Skeletal muscle tissue (tissue), 3 donors: ENCODE measurements at regions not wholly inside any gene's neighbourhood (a gene's known extent, or its start where the extent isn't known, plus 50 kb on each side); places are given as distances from the start of the nearest gene placed in this dataset.
A peak's percentile ranks its signal among the peaks of the same experiment; 100 is the strongest.
"Not testable (repeated sequence)": the region's sequence is repeated elsewhere in the genome, so short reads cannot be mapped to it uniquely, and the experiment has no call there.

Experiments
- H3K27ac ChIP-seq: one replicate; pipeline ENCODE4 v1.7.0; 2013; ENCODE audit warnings: mild to moderate bottlenecking, low read depth, low read length, inconsistent platforms
- H3K27me3 ChIP-seq, 3 donors: one replicate each; pipeline ENCODE4 v1.7.0; 2013; ENCODE audit warnings: low read length in 3 of 3; ENCODE audit not compliant: control insufficient read depth in 3 of 3, insufficient read depth in 3 of 3
- H3K36me3 ChIP-seq, 3 donors: one replicate each; pipeline ENCODE4 v1.7.0; 2013; ENCODE audit warnings: low read length in 3 of 3; ENCODE audit not compliant: control insufficient read depth in 3 of 3, insufficient read depth in 3 of 3
- H3K4me1 ChIP-seq, 3 donors: one replicate each; pipeline ENCODE4 v1.7.0; 2013; ENCODE audit warnings: low read length in 3 of 3, mild to moderate bottlenecking in 3 of 3; ENCODE audit not compliant: control insufficient read depth in 3 of 3, insufficient read depth in 3 of 3
- H3K4me3 ChIP-seq, 3 donors: one replicate each; pipeline ENCODE4 v1.7.0; 2013; ENCODE audit warnings: low read length in 3 of 3
- H3K9ac ChIP-seq, 3 donors: one replicate each; pipeline ENCODE4 v1.7.0; 2013; ENCODE audit warnings: low read length in 3 of 3, mild to moderate bottlenecking in 3 of 3, moderate library complexity in 2 of 3, low read depth in 1 of 3
- H3K9me3 ChIP-seq, 3 donors: one replicate each; pipeline ENCODE4 v1.7.0; 2013; ENCODE audit warnings: low read length in 3 of 3; ENCODE audit not compliant: control insufficient read depth in 3 of 3
- donor health status: Osteomylitis.

DNA sequence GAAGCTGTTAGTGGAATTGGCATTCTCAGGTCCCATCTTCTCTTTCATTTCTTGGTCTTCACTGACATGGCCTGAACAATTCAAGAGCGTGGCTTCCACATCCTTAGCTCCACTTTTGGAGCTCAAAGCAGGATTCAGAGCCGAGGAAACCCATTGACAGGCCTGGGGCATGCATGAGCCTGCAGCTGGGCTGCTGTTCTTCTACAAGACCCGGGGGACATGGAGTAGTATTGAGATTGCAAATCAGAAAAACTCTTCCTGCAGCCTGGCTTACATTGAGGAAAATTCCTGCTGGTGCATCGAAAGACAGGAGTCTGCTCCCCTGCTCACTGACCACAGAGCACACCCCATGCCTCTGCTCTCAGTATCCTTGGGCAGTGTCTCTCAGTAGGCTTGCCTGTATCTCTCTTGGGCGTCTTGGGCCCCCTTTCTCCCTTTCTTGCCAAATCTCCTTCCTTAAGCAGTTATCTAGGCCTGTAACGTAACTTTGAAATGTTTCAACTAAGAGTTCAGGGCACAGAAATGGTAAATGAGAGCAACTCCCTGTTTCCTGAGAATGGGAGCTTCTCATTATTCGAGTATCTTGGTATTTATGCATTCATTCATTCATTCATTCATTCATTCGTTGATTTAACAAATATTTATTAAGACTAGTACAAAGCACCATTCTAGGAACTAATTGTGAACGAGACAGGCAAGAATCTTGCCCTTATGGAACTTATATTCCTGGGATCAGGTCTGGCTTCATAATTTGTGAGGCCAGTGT, 603.6 kb upstream of the CLINT1 start:
- Histone ChIP-seq H3K27ac (no peak overlapping the region), H3K9ac (no peak overlapping the region), H3K4me1 (peaks cover 0 to 16% (median 0%) of the 10 kb centered on the region in 3 donors), H3K27me3 (no peaks in the 10 kb centered on the region), H3K4me3 (no peak overlapping the region), H3K36me3 (no peaks in the 10 kb centered on the region), H3K9me3 (no peaks in the 10 kb centered on the region)

DNA sequence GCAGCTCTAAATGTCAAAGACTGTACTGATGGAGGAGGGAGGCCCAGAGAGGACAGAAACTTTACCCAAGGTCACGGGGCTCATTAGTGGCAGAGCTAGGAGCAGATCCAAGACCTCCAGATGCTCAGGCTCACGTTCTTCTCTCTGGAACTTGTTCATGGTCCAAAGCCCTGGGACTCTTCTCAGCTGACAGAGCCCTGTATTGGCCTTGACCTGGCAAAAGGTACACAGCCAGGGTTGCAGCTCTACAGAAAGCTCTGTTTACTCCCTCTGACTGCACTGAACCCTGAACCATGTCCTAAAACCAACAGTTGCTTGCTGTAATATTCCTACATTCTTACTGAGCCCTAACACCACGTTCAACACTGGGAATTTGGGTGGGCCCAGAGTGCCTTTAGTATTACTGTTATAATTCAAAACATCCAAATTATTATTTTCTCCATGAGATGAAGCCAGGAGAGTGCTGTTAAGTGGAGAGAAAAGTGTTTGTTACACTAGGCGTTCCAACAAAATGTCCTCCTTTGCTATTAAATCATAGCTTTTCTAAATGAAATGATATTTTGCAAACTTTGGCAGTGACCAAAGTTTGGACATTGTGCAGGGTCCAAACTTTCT, 602.4 kb upstream of the CLINT1 start:
- no peaks in the 10 kb centered on the region for H3K27me3 ChIP-seq
- peaks cover 0 to 16% (median 0%) of the 10 kb centered on the region in 3 donors for H3K4me1 ChIP-seq
- no peak overlapping the region for H3K9ac ChIP-seq
- no peaks in the 10 kb centered on the region for H3K36me3 ChIP-seq
- no peaks in the 10 kb centered on the region for H3K9me3 ChIP-seq
- H3K27ac ChIP-seq: no peak overlapping the region
- no peak overlapping the region for H3K4me3 ChIP-seq

DNA sequence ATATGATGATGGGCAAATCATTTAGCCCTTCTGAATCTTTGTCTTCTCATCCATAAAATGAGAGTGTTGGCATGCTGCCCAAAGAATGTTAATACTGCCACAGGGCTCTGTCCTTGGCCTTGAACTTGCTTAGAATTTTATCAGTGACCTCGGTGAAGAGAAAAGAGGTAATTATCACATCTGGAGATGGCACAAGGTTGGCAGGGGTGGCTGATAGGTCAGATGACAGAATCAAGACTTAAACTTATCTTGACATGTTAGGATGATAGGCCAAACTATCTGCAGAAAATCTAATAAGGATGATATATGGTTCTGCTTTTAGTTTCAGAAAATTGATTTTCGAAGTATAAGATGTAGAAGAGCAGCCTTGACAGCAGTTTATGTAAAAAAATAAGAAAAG, 599.1 kb upstream of the CLINT1 start:
- H3K9ac ChIP-seq: no peak overlapping the region
- peaks cover 0 to 12% (median 0%) of the 10 kb centered on the region in 3 donors for H3K4me1 ChIP-seq
- H3K4me3 ChIP-seq: no peak overlapping the region
- no peaks in the 10 kb centered on the region for H3K27me3 ChIP-seq
- H3K27ac ChIP-seq: no peak overlapping the region
- no peaks in the 10 kb centered on the region for H3K9me3 ChIP-seq
- no peaks in the 10 kb centered on the region for H3K36me3 ChIP-seq

DNA sequence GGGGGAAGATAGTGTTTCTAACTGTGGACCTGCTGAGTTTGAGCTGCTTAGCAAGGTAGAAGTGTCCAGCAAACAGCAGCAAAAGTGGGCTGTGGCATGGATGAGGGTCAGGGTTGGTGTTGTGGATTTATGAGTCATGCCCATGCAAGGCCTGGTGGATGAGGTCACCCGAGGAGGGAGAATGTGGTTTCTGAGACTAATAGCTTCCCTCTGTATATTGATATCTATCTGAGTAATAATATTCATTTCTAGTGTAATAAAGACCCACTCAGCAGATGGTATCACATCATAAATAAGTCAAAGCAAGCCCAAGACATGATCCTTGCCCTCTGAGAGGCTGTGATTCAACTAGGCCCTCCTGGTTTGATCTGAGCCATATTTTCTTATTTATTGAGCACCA, 597.8 kb upstream of the CLINT1 start:
- Histone ChIP-seq H3K27ac (no peak overlapping the region), H3K36me3 (no peaks in the 10 kb centered on the region), H3K27me3 (no peaks in the 10 kb centered on the region), H3K4me1 (peaks cover 0 to 9% (median 0%) of the 10 kb centered on the region in 3 donors), H3K4me3 (no peak overlapping the region), H3K9me3 (no peaks in the 10 kb centered on the region), H3K9ac (no peak overlapping the region)

DNA sequence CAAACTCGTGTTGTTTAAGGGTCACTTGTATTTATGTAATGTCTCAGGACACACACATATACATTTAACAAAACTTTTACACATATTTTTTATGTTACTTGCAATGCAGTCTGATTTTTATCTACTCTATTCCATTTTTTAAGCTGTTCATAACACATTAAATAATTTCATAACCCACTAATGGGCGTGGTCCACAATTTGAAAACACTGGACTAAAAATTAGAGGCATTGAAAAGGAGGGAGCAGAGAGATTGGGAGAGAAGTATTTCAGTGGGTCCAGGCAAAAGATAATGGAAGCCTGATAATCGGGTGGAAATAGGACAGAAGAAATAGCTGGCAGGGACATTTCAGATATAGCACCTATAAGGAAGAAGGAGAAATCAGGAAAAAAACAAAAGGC, 597.3 kb upstream of the CLINT1 start:
- no peak overlapping the region for H3K4me3 ChIP-seq
- no peaks in the 10 kb centered on the region for H3K36me3 ChIP-seq
- H3K9me3 ChIP-seq: no peaks in the 10 kb centered on the region
- no peak overlapping the region for H3K27ac ChIP-seq
- no peak overlapping the region for H3K9ac ChIP-seq
- H3K27me3 ChIP-seq: no peaks in the 10 kb centered on the region
- H3K4me1 ChIP-seq: peaks cover 0 to 7% (median 0%) of the 10 kb centered on the region in 3 donors

DNA sequence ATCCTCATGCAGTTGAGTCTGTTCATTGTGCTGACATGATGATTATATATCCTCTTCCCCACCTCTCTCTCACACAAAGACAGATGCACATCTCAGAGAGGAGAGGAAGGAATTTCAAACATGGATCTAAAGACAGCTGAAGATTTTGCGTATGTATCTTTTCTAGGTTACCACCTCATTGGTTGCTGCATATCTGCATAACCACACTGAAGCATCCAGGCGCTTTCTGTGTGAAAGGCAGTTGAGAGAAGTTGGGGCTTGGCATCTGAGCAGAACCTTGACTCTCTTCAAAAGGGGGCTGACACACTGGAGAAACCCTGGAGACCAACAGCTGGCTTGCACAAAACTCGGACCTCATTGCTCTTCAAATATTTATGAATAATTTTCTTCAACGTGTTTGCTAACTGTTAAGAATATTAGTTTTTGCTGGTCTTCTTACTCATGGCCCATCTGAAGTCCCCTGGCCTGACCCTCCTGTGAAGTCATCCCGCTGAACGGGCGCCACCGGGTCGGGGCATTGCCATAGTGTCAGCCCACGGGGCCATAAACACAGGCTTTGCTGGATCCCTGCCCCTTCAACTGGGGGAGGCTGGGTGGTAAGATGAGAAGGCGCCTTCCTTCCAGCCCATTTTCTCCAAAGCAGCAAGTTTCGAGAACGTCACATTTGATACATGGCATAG, 593.2 kb upstream of the CLINT1 start:
- H3K9me3 ChIP-seq: no peaks in the 10 kb centered on the region

DNA sequence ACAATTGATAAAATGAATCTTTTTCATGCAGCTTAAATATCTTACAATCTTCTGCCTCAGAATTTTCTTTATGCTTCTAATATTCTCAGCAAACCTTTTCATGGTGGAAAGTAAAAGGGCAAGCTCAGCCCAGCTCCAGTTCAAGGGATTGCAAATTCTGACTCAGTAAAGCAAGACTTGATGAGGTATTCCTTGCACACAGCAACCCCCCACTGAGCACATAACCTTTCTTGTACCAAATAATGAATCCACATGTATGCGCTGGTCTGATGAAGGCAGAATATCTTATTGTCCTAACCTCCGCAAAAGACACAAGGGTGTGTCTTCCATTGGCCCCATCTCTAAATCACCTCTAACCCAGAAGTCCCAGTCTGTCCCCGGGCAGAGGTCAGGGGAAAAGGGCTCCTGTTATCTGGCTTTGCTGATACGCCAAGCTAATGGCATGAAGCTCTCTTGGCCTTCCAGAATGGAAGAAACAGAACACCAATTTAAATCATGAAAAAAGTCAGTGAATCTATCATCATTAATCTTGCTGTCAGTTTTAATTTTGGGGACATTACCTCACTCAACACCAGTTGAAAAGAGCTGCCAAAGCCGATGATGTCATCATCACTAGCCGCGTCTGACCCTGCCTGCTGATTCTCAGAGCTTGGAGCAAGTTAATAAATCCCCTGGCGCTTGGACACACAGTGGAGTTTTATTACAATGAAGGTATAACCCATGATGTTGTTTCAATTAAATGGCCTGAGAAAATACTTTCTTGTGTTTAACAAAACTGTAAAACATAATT, 592.5 kb upstream of the CLINT1 start:
- H3K9ac ChIP-seq: no peak overlapping the region
- no peaks in the 10 kb centered on the region for H3K9me3 ChIP-seq
- peaks cover 0 to 2% (median 0%) of the 10 kb centered on the region in 3 donors for H3K27me3 ChIP-seq
- no peak overlapping the region for H3K4me3 ChIP-seq
- H3K36me3 ChIP-seq: no peaks in the 10 kb centered on the region
- H3K27ac ChIP-seq: peak overlapping the region; percentile 37
- H3K4me1 ChIP-seq: peaks cover 0 to 11% (median 2%) of the 10 kb centered on the region in 3 donors

More for the DNA sequence above, 593.2 kb upstream of the CLINT1 start:
- no peak overlapping the region for H3K9ac ChIP-seq
- H3K27me3 ChIP-seq: peaks cover 0 to 2% (median 0%) of the 10 kb centered on the region in 3 donors
- H3K27ac ChIP-seq: peak overlapping the region; percentile 37
- H3K36me3 ChIP-seq: no peaks in the 10 kb centered on the region
- H3K4me1 ChIP-seq: peaks cover 0 to 11% (median 2%) of the 10 kb centered on the region in 3 donors
- H3K4me3 ChIP-seq: no peak overlapping the region

DNA sequence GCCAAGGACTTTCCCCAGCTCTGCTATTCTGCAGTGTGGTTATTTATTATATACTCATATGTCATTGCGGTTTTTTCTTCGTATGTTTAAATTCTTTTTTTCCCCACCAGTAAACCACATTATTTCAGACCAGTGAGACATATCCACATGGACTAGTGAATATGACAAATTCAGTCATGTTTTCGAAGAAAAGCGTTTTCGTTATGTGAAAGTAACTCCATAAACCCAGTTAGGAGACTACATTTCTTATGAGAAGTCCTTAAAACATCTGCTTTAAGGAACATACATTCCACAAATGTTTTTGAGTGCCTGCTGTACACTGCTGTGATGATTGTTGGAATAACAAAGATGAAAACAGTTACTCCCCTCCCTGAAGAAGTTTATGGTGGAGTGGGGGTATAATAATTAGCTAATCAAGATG, 591.8 kb upstream of the CLINT1 start:
- Histone ChIP-seq H3K9ac (no peak overlapping the region), H3K9me3 (no peaks in the 10 kb centered on the region), H3K4me3 (no peak overlapping the region), H3K36me3 (no peaks in the 10 kb centered on the region), H3K27ac (no peak overlapping the region), H3K27me3 (peaks cover 0 to 2% (median 0%) of the 10 kb centered on the region in 3 donors), H3K4me1 (peaks cover 0 to 11% (median 2%) of the 10 kb centered on the region in 3 donors)

DNA sequence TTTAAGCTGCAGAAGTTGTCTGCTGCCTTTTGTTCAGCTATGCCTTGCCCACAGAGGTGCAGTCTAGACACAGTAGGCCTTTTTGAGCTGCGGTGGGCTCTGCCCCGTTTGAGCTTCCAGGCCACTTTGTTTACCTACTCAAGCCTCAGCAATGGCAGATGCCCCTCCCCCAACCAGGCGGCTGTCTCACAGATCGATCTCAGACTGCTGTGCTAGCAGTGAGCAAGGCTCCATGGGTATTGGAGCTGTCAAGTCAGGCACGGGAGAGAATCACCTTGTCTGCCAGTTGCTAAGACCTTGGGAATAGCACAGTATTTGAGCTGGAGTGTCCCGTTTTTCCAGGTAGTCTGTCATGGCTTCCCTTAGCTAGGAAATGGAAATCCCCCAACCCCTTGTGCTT, 587.8 kb upstream of the CLINT1 start:
- not testable (repeated sequence) for H3K9ac ChIP-seq, H3K9me3 ChIP-seq, H3K36me3 ChIP-seq, H3K27me3 ChIP-seq, H3K4me3 ChIP-seq, H3K4me1 ChIP-seq, H3K27ac ChIP-seq
